NCI-H1105 treated with DMSO at 0.1 percent for 48 hours (cell line): ENCODE measurements at regions not wholly inside any gene's neighbourhood (a gene's known extent, or its start where the extent isn't known, plus 50 kb on each side); places are given as distances from the start of the nearest gene placed in this dataset.

Experiments
- DNase-seq: peaks from one replicate; lab custom pipeline; 2025; lab: John Stamatoyannopoulos, UW

- DNase-seq, result no peak
Observed at GRCh38 chr5:51908215-51908614, 525.0 kb downstream of the ISL1 start.

GRCh38 chr5:51944500-51945125 is 561.4 kb downstream of the ISL1 start:
- no peak for DNase-seq

- peak; percentile 69 for DNase-seq
Observed at GRCh38 chr5:51958473-51958872, 575.2 kb downstream of the ISL1 start.

- DNase-seq, result peak; percentile 54
Observed at GRCh38 chr5:51960617-51961121, 577.4 kb downstream of the ISL1 start.

GRCh38 chr5:51961154-51961562 is 577.9 kb downstream of the ISL1 start:
- DNase-seq, result no peak

GRCh38 chr5:51968756-51969155 is 585.5 kb downstream of the ISL1 start:
- no peak for DNase-seq

- no peak for DNase-seq
Observed at GRCh38 chr5:51974834-51975233, 591.6 kb downstream of the ISL1 start.

- no peak for DNase-seq
Observed at GRCh38 chr5:51977014-51977413, 593.8 kb downstream of the ISL1 start.

- no peak for DNase-seq
Observed at GRCh38 chr5:51983161-51983560, 599.9 kb downstream of the ISL1 start.

- no peak for DNase-seq
Observed at GRCh38 chr5:51986733-51987132, 603.5 kb downstream of the ISL1 start.

- no peak for DNase-seq
Observed at GRCh38 chr5:51987239-51987638, 604.0 kb downstream of the ISL1 start.

GRCh38 chr5:51987669-51988209 is 604.5 kb downstream of the ISL1 start:
- no peak for DNase-seq

- no peak for DNase-seq
Observed at GRCh38 chr5:51988634-51989033, 605.4 kb downstream of the ISL1 start.

GRCh38 chr5:51990241-51990640 is 607.0 kb downstream of the ISL1 start:
- no peak for DNase-seq

- DNase-seq, result no peak
Observed at GRCh38 chr5:51990661-51991180, 607.5 kb downstream of the ISL1 start.

GRCh38 chr5:51991940-51992339 is 608.7 kb downstream of the ISL1 start:
- DNase-seq, result no peak

GRCh38 chr5:51995773-51996306 is 612.6 kb downstream of the ISL1 start:
- no peak for DNase-seq

GRCh38 chr5:51996356-51996861 is 613.2 kb downstream of the ISL1 start:
- DNase-seq, result no peak

- DNase-seq, result no peak
Observed at GRCh38 chr5:51997500-51997899, 614.3 kb downstream of the ISL1 start.

GRCh38 chr5:51997949-51998348 is 614.7 kb downstream of the ISL1 start:
- DNase-seq, result peak; percentile 35

- peak; percentile 94 for DNase-seq
Observed at GRCh38 chr5:52007230-52007858, 624.1 kb downstream of the ISL1 start.

GRCh38 chr5:52010454-52010853 is 627.2 kb downstream of the ISL1 start:
- peak; percentile 97 for DNase-seq

- DNase-seq, result peak; percentile 100
Observed at GRCh38 chr5:52013523-52013922, 630.3 kb downstream of the ISL1 start.
